Loucy (cell line): ENCODE measurements at regions not wholly inside any gene's neighbourhood (a gene's known extent, or its start where the extent isn't known, plus 50 kb on each side); places are given as distances from the start of the nearest gene placed in this dataset.

Experiments
- EZH2phosphoT487 ChIP-seq: fragments of 200-600 bp; IDR thresholded peaks from 2 replicates; pipeline ENCODE4 v1.6.1; 2018; ENCODE audit warnings: antibody characterized with exemption, mild to moderate bottlenecking, moderate library complexity, borderline replicate concordance
- TF ChIP-seq, protein P1 (sequence below): fragments of 200-600 bp; sonication (generic); conservative IDR thresholded peaks from 2 replicates; pipeline ENCODE4 v1.5.1; 2014; ENCODE audit warnings: mild to moderate bottlenecking, antibody characterized with exemption, low read length

DNA sequence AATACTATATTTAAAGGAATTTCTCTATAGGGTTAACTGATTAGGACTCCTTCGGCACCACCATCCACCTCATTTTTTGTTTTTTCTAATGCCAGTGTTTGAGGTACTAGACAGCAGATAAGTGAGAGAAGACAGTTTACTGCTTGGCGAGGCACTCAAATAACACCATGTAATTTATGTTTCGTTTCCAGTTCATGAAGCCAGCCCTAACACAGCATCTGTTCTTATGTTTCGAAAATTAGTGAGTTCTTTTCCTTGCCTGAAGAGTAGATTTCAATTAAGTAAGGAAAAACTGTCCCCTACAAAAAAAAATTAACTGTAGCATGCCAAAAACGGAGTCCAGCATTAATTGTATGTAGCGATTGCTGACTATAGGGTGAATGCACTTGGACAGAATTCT lies 409.1 kb downstream of the TBC1D4 start:
- no peak for TF ChIP-seq EZH2phosphoT487
- TF ChIP-seq, protein P1, sequence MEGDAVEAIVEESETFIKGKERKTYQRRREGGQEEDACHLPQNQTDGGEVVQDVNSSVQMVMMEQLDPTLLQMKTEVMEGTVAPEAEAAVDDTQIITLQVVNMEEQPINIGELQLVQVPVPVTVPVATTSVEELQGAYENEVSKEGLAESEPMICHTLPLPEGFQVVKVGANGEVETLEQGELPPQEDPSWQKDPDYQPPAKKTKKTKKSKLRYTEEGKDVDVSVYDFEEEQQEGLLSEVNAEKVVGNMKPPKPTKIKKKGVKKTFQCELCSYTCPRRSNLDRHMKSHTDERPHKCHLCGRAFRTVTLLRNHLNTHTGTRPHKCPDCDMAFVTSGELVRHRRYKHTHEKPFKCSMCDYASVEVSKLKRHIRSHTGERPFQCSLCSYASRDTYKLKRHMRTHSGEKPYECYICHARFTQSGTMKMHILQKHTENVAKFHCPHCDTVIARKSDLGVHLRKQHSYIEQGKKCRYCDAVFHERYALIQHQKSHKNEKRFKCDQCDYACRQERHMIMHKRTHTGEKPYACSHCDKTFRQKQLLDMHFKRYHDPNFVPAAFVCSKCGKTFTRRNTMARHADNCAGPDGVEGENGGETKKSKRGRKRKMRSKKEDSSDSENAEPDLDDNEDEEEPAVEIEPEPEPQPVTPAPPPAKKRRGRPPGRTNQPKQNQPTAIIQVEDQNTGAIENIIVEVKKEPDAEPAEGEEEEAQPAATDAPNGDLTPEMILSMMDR: no peak
